MM.1S (cell line): ENCODE measurements at regions not wholly inside any gene's neighbourhood (a gene's known extent, or its start where the extent isn't known, plus 50 kb on each side); places are given as distances from the start of the nearest gene placed in this dataset.

ENCODE experiments used
- EZH2phosphoT487 ChIP-seq: fragments of 300-600 bp; sonication (generic); IDR thresholded peaks from 2 replicates; pipeline ENCODE4 v1.6.1; 2018; ENCODE audit warnings: antibody characterized with exemption, low read length
- TF ChIP-seq, protein P1 (sequence below): fragments of 300-600 bp; sonication (generic); IDR thresholded peaks from 2 replicates; pipeline ENCODE4 v1.5.1; 2016; ENCODE audit warnings: antibody characterized with exemption, low read length, mixed read lengths

GRCh38 chr13:103605546-103606326, 539.5 kb upstream of the SLC10A2 start:
- no peak for TF ChIP-seq EZH2phosphoT487
- TF ChIP-seq, protein P1, sequence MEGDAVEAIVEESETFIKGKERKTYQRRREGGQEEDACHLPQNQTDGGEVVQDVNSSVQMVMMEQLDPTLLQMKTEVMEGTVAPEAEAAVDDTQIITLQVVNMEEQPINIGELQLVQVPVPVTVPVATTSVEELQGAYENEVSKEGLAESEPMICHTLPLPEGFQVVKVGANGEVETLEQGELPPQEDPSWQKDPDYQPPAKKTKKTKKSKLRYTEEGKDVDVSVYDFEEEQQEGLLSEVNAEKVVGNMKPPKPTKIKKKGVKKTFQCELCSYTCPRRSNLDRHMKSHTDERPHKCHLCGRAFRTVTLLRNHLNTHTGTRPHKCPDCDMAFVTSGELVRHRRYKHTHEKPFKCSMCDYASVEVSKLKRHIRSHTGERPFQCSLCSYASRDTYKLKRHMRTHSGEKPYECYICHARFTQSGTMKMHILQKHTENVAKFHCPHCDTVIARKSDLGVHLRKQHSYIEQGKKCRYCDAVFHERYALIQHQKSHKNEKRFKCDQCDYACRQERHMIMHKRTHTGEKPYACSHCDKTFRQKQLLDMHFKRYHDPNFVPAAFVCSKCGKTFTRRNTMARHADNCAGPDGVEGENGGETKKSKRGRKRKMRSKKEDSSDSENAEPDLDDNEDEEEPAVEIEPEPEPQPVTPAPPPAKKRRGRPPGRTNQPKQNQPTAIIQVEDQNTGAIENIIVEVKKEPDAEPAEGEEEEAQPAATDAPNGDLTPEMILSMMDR, result no peak
